WTC11 (cell line): ENCODE measurements at regions not wholly inside any gene's neighbourhood (a gene's known extent, or its start where the extent isn't known, plus 50 kb on each side); places are given as distances from the start of the nearest gene placed in this dataset.

ENCODE experiments used
- CREB1 ChIP-seq: sonication (generic); formaldehyde crosslinking; IDR thresholded peaks from 2 replicates; pipeline ENCODE4 v1.8.0; 2023; ENCODE audit warnings: mild to moderate bottlenecking, missing genetic modification reagents
- ETV6 ChIP-seq: sonication (generic); formaldehyde crosslinking; IDR thresholded peaks from 2 replicates; pipeline ENCODE4 v1.8.1; 2022; ENCODE audit warnings: mild to moderate bottlenecking, missing genetic modification reagents
- JUN ChIP-seq: sonication (generic); formaldehyde crosslinking; IDR thresholded peaks from 2 replicates; pipeline ENCODE4 v1.8.0; 2023; ENCODE audit warnings: mild to moderate bottlenecking, missing genetic modification reagents
- NFYB ChIP-seq: sonication (generic); formaldehyde crosslinking; conservative IDR thresholded peaks from 2 replicates; pipeline ENCODE4 v1.8.0; 2022; ENCODE audit warnings: low read depth, missing genetic modification reagents
- SMAD3 ChIP-seq: sonication (generic); formaldehyde crosslinking; IDR thresholded peaks from 2 replicates; pipeline ENCODE4 v1.8.0; 2022; ENCODE audit warnings: missing genetic modification reagents, mild to moderate bottlenecking, borderline replicate concordance
- TCF7 ChIP-seq: sonication (generic); formaldehyde crosslinking; IDR thresholded peaks from 2 replicates; pipeline ENCODE4 v1.8.0; 2022; ENCODE audit warnings: mild to moderate bottlenecking, low read depth, missing genetic modification reagents, moderate library complexity
- ZNF423 ChIP-seq: fragments of 250-450 bp; sonication (Bioruptor Pico); IDR thresholded peaks from 2 replicates; pipeline ENCODE4 v2.1.2; 2022; ENCODE audit warnings: mild to moderate bottlenecking, moderate library complexity
- TF ChIP-seq, protein P1 (sequence below): sonication (generic); formaldehyde crosslinking; IDR thresholded peaks from 2 replicates; pipeline ENCODE4 v1.8.0; 2022; ENCODE audit warnings: mild to moderate bottlenecking, missing genetic modification reagents
- TF ChIP-seq, protein P2 (sequence below): fragments of 200-600 bp; IDR thresholded peaks from 2 replicates; pipeline ENCODE4 v1.8.0; 2022; ENCODE audit warnings: antibody characterized with exemption
- TF ChIP-seq, protein P3 (sequence below): sonication (generic); formaldehyde crosslinking; IDR thresholded peaks from 2 replicates; pipeline ENCODE4 v1.8.1; 2022; ENCODE audit warnings: low read depth, missing genetic modification reagents, borderline replicate concordance
- TF ChIP-seq, protein P4 (sequence below): sonication (generic); formaldehyde crosslinking; IDR thresholded peaks from 2 replicates; pipeline ENCODE4 v1.8.1; 2022; ENCODE audit warnings: mild to moderate bottlenecking, missing genetic modification reagents, moderate library complexity, borderline replicate concordance
- TF ChIP-seq, protein P5 (sequence below): sonication (generic); formaldehyde crosslinking; conservative IDR thresholded peaks from 2 replicates; pipeline ENCODE4 v1.8.1; 2022; ENCODE audit warnings: mild to moderate bottlenecking, missing genetic modification reagents
- TF ChIP-seq, protein P6 (sequence below): fragments of 250-450 bp; sonication (Bioruptor Pico); IDR thresholded peaks from 2 replicates; pipeline ENCODE4 v1.8.0; 2021; ENCODE audit warnings: mild to moderate bottlenecking

DNA sequence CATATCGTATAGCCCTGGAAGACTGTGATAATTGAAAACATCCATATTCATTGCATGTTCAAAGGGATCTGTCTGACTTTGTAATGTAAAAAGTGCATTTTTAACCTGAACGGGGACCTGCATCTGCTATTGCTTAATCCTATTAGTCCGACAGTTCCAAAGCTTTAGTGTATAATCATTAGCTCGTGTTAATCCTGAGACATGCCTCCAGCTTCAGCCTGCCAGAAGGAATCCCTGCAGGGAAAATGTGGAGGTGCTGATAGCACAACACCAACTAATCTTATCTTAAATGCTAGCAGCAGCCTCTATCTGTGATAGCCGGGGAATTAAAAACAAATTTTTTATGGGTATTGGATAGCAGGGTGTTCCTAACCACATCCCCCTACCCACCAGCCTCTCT is 495.2 kb downstream of the TLE4 start:
- TF ChIP-seq, protein P1, sequence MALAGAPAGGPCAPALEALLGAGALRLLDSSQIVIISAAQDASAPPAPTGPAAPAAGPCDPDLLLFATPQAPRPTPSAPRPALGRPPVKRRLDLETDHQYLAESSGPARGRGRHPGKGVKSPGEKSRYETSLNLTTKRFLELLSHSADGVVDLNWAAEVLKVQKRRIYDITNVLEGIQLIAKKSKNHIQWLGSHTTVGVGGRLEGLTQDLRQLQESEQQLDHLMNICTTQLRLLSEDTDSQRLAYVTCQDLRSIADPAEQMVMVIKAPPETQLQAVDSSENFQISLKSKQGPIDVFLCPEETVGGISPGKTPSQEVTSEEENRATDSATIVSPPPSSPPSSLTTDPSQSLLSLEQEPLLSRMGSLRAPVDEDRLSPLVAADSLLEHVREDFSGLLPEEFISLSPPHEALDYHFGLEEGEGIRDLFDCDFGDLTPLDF (CRISPR knock-in tag): no peak
- TF ChIP-seq, protein P2, sequence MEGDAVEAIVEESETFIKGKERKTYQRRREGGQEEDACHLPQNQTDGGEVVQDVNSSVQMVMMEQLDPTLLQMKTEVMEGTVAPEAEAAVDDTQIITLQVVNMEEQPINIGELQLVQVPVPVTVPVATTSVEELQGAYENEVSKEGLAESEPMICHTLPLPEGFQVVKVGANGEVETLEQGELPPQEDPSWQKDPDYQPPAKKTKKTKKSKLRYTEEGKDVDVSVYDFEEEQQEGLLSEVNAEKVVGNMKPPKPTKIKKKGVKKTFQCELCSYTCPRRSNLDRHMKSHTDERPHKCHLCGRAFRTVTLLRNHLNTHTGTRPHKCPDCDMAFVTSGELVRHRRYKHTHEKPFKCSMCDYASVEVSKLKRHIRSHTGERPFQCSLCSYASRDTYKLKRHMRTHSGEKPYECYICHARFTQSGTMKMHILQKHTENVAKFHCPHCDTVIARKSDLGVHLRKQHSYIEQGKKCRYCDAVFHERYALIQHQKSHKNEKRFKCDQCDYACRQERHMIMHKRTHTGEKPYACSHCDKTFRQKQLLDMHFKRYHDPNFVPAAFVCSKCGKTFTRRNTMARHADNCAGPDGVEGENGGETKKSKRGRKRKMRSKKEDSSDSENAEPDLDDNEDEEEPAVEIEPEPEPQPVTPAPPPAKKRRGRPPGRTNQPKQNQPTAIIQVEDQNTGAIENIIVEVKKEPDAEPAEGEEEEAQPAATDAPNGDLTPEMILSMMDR: no peak
- TF ChIP-seq, protein P3, sequence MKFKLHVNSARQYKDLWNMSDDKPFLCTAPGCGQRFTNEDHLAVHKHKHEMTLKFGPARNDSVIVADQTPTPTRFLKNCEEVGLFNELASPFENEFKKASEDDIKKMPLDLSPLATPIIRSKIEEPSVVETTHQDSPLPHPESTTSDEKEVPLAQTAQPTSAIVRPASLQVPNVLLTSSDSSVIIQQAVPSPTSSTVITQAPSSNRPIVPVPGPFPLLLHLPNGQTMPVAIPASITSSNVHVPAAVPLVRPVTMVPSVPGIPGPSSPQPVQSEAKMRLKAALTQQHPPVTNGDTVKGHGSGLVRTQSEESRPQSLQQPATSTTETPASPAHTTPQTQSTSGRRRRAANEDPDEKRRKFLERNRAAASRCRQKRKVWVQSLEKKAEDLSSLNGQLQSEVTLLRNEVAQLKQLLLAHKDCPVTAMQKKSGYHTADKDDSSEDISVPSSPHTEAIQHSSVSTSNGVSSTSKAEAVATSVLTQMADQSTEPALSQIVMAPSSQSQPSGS (CRISPR knock-in tag): no peak
- TF ChIP-seq ZNF423 (CRISPR knock-in tag) (no peak), NFYB (no peak), TCF7 (CRISPR knock-in tag) (no peak), ETV6 (no peak), SMAD3 (CRISPR knock-in tag) (no peak), JUN (CRISPR knock-in tag) (no peak), CREB1 (CRISPR knock-in tag) (no peak)
- TF ChIP-seq, protein P4, sequence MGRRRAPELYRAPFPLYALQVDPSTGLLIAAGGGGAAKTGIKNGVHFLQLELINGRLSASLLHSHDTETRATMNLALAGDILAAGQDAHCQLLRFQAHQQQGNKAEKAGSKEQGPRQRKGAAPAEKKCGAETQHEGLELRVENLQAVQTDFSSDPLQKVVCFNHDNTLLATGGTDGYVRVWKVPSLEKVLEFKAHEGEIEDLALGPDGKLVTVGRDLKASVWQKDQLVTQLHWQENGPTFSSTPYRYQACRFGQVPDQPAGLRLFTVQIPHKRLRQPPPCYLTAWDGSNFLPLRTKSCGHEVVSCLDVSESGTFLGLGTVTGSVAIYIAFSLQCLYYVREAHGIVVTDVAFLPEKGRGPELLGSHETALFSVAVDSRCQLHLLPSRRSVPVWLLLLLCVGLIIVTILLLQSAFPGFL (CRISPR knock-in tag): no peak
- TF ChIP-seq, protein P5, sequence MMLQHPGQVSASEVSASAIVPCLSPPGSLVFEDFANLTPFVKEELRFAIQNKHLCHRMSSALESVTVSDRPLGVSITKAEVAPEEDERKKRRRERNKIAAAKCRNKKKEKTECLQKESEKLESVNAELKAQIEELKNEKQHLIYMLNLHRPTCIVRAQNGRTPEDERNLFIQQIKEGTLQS (CRISPR knock-in tag): no peak
- TF ChIP-seq, protein P6, sequence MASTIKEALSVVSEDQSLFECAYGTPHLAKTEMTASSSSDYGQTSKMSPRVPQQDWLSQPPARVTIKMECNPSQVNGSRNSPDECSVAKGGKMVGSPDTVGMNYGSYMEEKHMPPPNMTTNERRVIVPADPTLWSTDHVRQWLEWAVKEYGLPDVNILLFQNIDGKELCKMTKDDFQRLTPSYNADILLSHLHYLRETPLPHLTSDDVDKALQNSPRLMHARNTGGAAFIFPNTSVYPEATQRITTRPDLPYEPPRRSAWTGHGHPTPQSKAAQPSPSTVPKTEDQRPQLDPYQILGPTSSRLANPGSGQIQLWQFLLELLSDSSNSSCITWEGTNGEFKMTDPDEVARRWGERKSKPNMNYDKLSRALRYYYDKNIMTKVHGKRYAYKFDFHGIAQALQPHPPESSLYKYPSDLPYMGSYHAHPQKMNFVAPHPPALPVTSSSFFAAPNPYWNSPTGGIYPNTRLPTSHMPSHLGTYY (CRISPR knock-in tag): no peak
